ENCODE measurements at regions not wholly inside any gene's neighbourhood (a gene's known extent, or its start where the extent isn't known, plus 50 kb on each side); places are given as distances from the start of the nearest gene placed in this dataset.

GRCh38 chr10:83691791-83692596 is 447.3 kb upstream of the GHITM start:
- peaks cover 5% of the 10 kb centered on the region; the same call in 1 of the 2 replicates for H3K4me1 ChIP-seq (replicated peaks; ENCODE audit: insufficient read depth)
- no peaks in the 10 kb centered on the region for H3K79me2 ChIP-seq (ENCODE audit: low read depth)
- no TSS peak for BruUV-seq (replicated peaks)
- no peak overlapping the region for H3K4me3 ChIP-seq
- H2AFZ ChIP-seq: no peak overlapping the region
- H3K9me3 ChIP-seq (ENCODE audit: insufficient read depth, low read depth): 0 out of 2 replicates have a peak, but pooled peaks cover 3% of the 10 kb centered on the region
- TF ChIP-seq EZH2 (IDR thresholded peaks at IDR 0.05; ENCODE audit: low read depth) (no peak), CTCF (conservative IDR thresholded peaks at IDR 0.05) (no peak)
- ChIA-PET CTCF (no interaction called here), POLR2A (ENCODE audit: unreplicated experiment) (no interaction called here)
- H3K27ac ChIP-seq: peak overlapping the region; percentile 52
- H3F3A ChIP-seq (ENCODE audit: insufficient read depth, low read depth): no peaks in the 10 kb centered on the region
- H4K20me1 ChIP-seq (ENCODE audit: insufficient read depth): no peaks in the 10 kb centered on the region
- DNase-seq: peak in 1 of 2 experiments; percentile 95
- H3K9me2 ChIP-seq (ENCODE audit: insufficient read depth): no peaks in the 10 kb centered on the region
- intact Hi-C loops (cut with micrococcal nuclease; ENCODE audit: unreplicated experiment): no loop called here
- no peaks in the 10 kb centered on the region for H3K27me3 ChIP-seq (ENCODE audit: insufficient read depth, low read depth)
- no peaks in the 10 kb centered on the region for H3K36me3 ChIP-seq (ENCODE audit: low read depth)
- H3K4me2 ChIP-seq: 0 out of 2 replicates have a peak overlapping the region, but pooled peaks have one; percentile 5

GRCh38 chr10:83698899-83699298 is 440.4 kb upstream of the GHITM start:
- Histone ChIP-seq H3K27ac (no peak overlapping the region), H3K4me3 (no peak overlapping the region), H3K36me3 (ENCODE audit: low read depth) (no peaks in the 10 kb centered on the region), H3K4me2 (no peak overlapping the region), H4K20me1 (ENCODE audit: insufficient read depth) (no peaks in the 10 kb centered on the region), H3K9me2 (ENCODE audit: insufficient read depth) (no peaks in the 10 kb centered on the region), H3K79me2 (ENCODE audit: low read depth) (no peaks in the 10 kb centered on the region), H3K27me3 (ENCODE audit: insufficient read depth, low read depth) (no peaks in the 10 kb centered on the region), H3K4me1 (replicated peaks; ENCODE audit: insufficient read depth) (no peaks in the 10 kb centered on the region), H3K9me3 (ENCODE audit: insufficient read depth, low read depth) (no peaks in the 10 kb centered on the region), H2AFZ (no peak overlapping the region), H3F3A (ENCODE audit: insufficient read depth, low read depth) (no peaks in the 10 kb centered on the region)
- intact Hi-C loops (cut with micrococcal nuclease; ENCODE audit: unreplicated experiment): no loop called here
- ChIA-PET POLR2A (ENCODE audit: unreplicated experiment) (no interaction called here), CTCF (no interaction called here)
- no peak for TF ChIP-seq CTCF (conservative IDR thresholded peaks at IDR 0.05)
- TF ChIP-seq EZH2 (IDR thresholded peaks at IDR 0.05; ENCODE audit: low read depth): no peak
- DNase-seq: no peak
- BruUV-seq (replicated peaks): no TSS peak

GRCh38 chr10:83701799-83702198 is 437.5 kb upstream of the GHITM start:
- intact Hi-C loops (cut with micrococcal nuclease; ENCODE audit: unreplicated experiment): no loop called here
- H3K4me1 ChIP-seq (replicated peaks; ENCODE audit: insufficient read depth): no peaks in the 10 kb centered on the region
- no peaks in the 10 kb centered on the region for H3F3A ChIP-seq (ENCODE audit: insufficient read depth, low read depth)
- CTCF ChIA-PET: no interaction called here
- TF ChIP-seq EZH2 (IDR thresholded peaks at IDR 0.05; ENCODE audit: low read depth): no peak
- TF ChIP-seq CTCF (conservative IDR thresholded peaks at IDR 0.05): no peak
- H3K27me3 ChIP-seq (ENCODE audit: insufficient read depth, low read depth): no peaks in the 10 kb centered on the region
- H3K9me2 ChIP-seq (ENCODE audit: insufficient read depth): no peaks in the 10 kb centered on the region
- DNase-seq: no peak
- no peaks in the 10 kb centered on the region for H3K9me3 ChIP-seq (ENCODE audit: insufficient read depth, low read depth)
- no peaks in the 10 kb centered on the region for H4K20me1 ChIP-seq (ENCODE audit: insufficient read depth)
- no peak overlapping the region for H2AFZ ChIP-seq
- no peak overlapping the region for H3K4me2 ChIP-seq
- no TSS peak for BruUV-seq (replicated peaks)
- POLR2A ChIA-PET (ENCODE audit: unreplicated experiment): no interaction called here
- H3K79me2 ChIP-seq (ENCODE audit: low read depth): no peaks in the 10 kb centered on the region
- no peaks in the 10 kb centered on the region for H3K36me3 ChIP-seq (ENCODE audit: low read depth)
- H3K27ac ChIP-seq: no peak overlapping the region
- no peak overlapping the region for H3K4me3 ChIP-seq
